Caco-2 (cell line): ENCODE measurements at regions not wholly inside any gene's neighbourhood (a gene's known extent, or its start where the extent isn't known, plus 50 kb on each side); places are given as distances from the start of the nearest gene placed in this dataset.

Experiments used
- BruUV-seq: library from RNA; stranded (reverse); fragments of 400-500 nt; replicated peaks from 2 replicates; lab custom pipeline; 2021; lab: Mats Ljungman, UMichigan
- CTCF ChIA-PET: fragments of 300-600 bp; sonication (Branson Sonifier 250); formaldehyde crosslinking; loops from one replicate; lab custom pipeline; 2022; ENCODE audit warnings: antibody characterized with exemption; lab: Charles Lee
- POLR2A ChIA-PET: fragments of 300-600 bp; sonication (Branson Sonifier 250); formaldehyde crosslinking; loops from one replicate; lab custom pipeline; 2022; ENCODE audit warnings: antibody characterized with exemption; lab: Charles Lee
- DNase-seq, 2 experiments: peaks; one replicate each; pipeline versions ENCODE4 v3.0.0 to v3.0.0-alpha.2; 2020 to 2022
- H3K27me3 ChIP-seq: replicated peaks from 2 replicates; pipeline ENCODE4 v1.6.0; 2011; ENCODE audit warnings: low read length; ENCODE audit not compliant: control insufficient read depth, insufficient read depth
- H3K36me3 ChIP-seq: 2 replicates; pipeline ENCODE4 v1.5.1; 2011; ENCODE audit warnings: low read length; ENCODE audit not compliant: control insufficient read depth, insufficient read depth
- H3K4me1 ChIP-seq: fragments of 250-450 bp; sonication (Bioruptor Pico); 2 replicates; pipeline ENCODE4 v1.5.1; 2020; ENCODE audit warnings: mild to moderate bottlenecking
- H3K4me3 ChIP-seq: 2 replicates; pipeline ENCODE4 v1.5.1; 2011; ENCODE audit warnings: low read depth, mild to moderate bottlenecking, control low read depth, low read length
- H3K9me3 ChIP-seq: fragments of 250-450 bp; sonication (Bioruptor Pico); 2 replicates; pipeline ENCODE4 v1.5.1; 2020; ENCODE audit warnings: mild to moderate bottlenecking, moderate library complexity
- H3K27ac Mint-ChIP-seq: one replicate; pipeline ENCODE4 v1.8.0; 2022; ENCODE audit warnings: mixed read lengths; ENCODE audit not compliant: unreplicated experiment
- H3K27me3 Mint-ChIP-seq: one replicate; pipeline ENCODE4 v1.8.0; 2022; ENCODE audit warnings: mixed read lengths; ENCODE audit not compliant: insufficient read depth, unreplicated experiment
- H3K36me3 Mint-ChIP-seq: one replicate; pipeline ENCODE4 v1.8.0; 2022; ENCODE audit warnings: mild to moderate bottlenecking, mixed read lengths; ENCODE audit not compliant: insufficient read depth, unreplicated experiment
- H3K4me1 Mint-ChIP-seq: one replicate; pipeline ENCODE4 v1.8.0; 2022; ENCODE audit warnings: low read depth, mixed read lengths; ENCODE audit not compliant: unreplicated experiment
- H3K4me3 Mint-ChIP-seq: one replicate; pipeline ENCODE4 v1.8.0; 2022; ENCODE audit warnings: mild to moderate bottlenecking, moderate library complexity, mixed read lengths; ENCODE audit not compliant: unreplicated experiment
- H3K9me3 Mint-ChIP-seq: one replicate; pipeline ENCODE4 v1.8.0; 2022; ENCODE audit warnings: mixed read lengths; ENCODE audit not compliant: unreplicated experiment
- intact Hi-C: fragments of 100-400 bp; cut with micrococcal nuclease; formaldehyde crosslinking; loops from one replicate; pipeline ENCODE4 v1.10.0; 2022; ENCODE audit not compliant: unreplicated experiment
- TF ChIP-seq, protein P1 (sequence below), 2 experiments: fragments of 200-600 bp in 1 of 2; IDR thresholded peaks; 1 replicate in 1 of 2; 2 replicates in 1 of 2; pipeline versions ENCODE4 v1.5.1 to v1.8.0; 2011 to 2022; ENCODE audit warnings: antibody characterized with exemption in 1 of 2, control low read depth in 1 of 2, inconsistent platforms in 1 of 2, low read depth in 1 of 2, low read length in 1 of 2, mild to moderate bottlenecking in 1 of 2, moderate library complexity in 1 of 2; ENCODE audit not compliant: insufficient read depth in 1 of 2, severe bottlenecking in 1 of 2, unreplicated experiment in 1 of 2

DNA sequence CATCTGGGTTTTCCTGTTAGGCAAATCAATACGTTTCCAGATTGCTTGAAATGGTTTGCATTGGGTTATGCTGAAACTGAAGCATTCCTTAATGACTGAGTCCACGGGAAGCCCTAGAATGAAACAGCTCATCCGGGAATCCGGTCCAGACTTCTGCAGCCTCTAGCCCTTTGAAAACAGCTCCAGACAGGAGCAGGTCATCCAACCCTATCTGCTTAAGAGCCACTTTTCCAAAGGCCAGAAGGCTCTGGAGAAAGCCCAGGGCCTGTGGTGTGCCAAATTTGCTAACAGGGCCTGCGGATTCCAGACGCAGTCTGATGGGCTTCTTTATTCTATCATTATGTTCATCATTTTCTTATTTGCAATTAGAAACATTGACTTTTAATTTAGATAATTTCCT is 265.4 kb downstream of the SKIDA1 start:
- intact Hi-C loops = no loop called here
- H3K27me3 ChIP-seq = no peaks in the 10 kb centered on the region
- TF ChIP-seq, protein P1, sequence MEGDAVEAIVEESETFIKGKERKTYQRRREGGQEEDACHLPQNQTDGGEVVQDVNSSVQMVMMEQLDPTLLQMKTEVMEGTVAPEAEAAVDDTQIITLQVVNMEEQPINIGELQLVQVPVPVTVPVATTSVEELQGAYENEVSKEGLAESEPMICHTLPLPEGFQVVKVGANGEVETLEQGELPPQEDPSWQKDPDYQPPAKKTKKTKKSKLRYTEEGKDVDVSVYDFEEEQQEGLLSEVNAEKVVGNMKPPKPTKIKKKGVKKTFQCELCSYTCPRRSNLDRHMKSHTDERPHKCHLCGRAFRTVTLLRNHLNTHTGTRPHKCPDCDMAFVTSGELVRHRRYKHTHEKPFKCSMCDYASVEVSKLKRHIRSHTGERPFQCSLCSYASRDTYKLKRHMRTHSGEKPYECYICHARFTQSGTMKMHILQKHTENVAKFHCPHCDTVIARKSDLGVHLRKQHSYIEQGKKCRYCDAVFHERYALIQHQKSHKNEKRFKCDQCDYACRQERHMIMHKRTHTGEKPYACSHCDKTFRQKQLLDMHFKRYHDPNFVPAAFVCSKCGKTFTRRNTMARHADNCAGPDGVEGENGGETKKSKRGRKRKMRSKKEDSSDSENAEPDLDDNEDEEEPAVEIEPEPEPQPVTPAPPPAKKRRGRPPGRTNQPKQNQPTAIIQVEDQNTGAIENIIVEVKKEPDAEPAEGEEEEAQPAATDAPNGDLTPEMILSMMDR (IDR thresholded peaks at IDR 0.05; ENCODE audit: insufficient read depth in 1 of 2, low read depth in 1 of 2, low read length in 1 of 2, severe bottlenecking in 1 of 2, unreplicated experiment in 1 of 2) = no peak
- 0 out of 2 replicates have a peak, but pooled peaks cover under 1% of the 10 kb centered on the region for H3K9me3 ChIP-seq
- DNase-seq = no peak
- no TSS peak for BruUV-seq
- H3K27ac Mint-ChIP-seq = no peak overlapping the region
- H3K4me1 ChIP-seq = peaks cover 16% of the 10 kb centered on the region
- POLR2A ChIA-PET = no interaction called here
- no peaks in the 10 kb centered on the region for H3K36me3 Mint-ChIP-seq
- no peaks in the 10 kb centered on the region for H3K27me3 Mint-ChIP-seq
- H3K4me3 Mint-ChIP-seq = no peak overlapping the region
- H3K9me3 Mint-ChIP-seq = no peaks in the 10 kb centered on the region
- CTCF ChIA-PET = no interaction called here
- H3K4me1 Mint-ChIP-seq = no peaks in the 10 kb centered on the region
- no peaks in the 10 kb centered on the region for H3K36me3 ChIP-seq
- H3K4me3 ChIP-seq = no peak overlapping the region

DNA sequence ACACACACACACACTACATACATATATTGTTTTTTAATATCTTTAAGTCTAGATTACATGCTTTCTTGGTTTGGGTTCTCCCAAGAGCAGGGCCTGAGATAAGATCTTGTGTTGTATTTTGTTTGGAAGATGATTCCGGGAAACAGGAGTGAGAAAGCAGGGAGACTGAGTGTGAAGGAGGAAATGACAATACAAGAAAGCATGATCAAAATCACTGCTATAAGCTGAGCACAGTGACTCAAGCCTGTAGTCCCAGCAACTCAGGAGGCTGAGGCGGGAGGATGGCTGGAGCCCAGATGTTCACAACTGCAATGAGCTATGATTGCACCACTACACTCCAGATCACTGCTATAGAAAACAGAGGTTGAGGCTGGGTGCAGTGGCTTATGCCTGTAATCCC is 267.6 kb downstream of the SKIDA1 start:
- H3K4me3 ChIP-seq = no peak overlapping the region
- H3K36me3 Mint-ChIP-seq = no peaks in the 10 kb centered on the region
- CTCF ChIA-PET = interaction anchor here (0.9 kb wide), 1 partner anchor 179 kb away, joined by 3 read pairs; no protein-coding TSS in a partner anchor
- POLR2A ChIA-PET = no interaction called here
- H3K4me3 Mint-ChIP-seq = no peak overlapping the region
- no peaks in the 10 kb centered on the region for H3K27me3 Mint-ChIP-seq
- intact Hi-C loops = no loop called here
- H3K9me3 ChIP-seq = 0 out of 2 replicates have a peak, but pooled peaks cover 3% of the 10 kb centered on the region
- no peaks in the 10 kb centered on the region for H3K9me3 Mint-ChIP-seq
- no peaks in the 10 kb centered on the region for H3K36me3 ChIP-seq
- no TSS peak for BruUV-seq
- no peaks in the 10 kb centered on the region for H3K27me3 ChIP-seq
- H3K4me1 Mint-ChIP-seq = no peaks in the 10 kb centered on the region
- H3K27ac Mint-ChIP-seq = no peak overlapping the region
- TF ChIP-seq, protein P1 (IDR thresholded peaks at IDR 0.05; ENCODE audit: insufficient read depth in 1 of 2, low read depth in 1 of 2, low read length in 1 of 2, severe bottlenecking in 1 of 2, unreplicated experiment in 1 of 2) = no peak
- peaks cover 3% of the 10 kb centered on the region for H3K4me1 ChIP-seq
- DNase-seq = no peak

DNA sequence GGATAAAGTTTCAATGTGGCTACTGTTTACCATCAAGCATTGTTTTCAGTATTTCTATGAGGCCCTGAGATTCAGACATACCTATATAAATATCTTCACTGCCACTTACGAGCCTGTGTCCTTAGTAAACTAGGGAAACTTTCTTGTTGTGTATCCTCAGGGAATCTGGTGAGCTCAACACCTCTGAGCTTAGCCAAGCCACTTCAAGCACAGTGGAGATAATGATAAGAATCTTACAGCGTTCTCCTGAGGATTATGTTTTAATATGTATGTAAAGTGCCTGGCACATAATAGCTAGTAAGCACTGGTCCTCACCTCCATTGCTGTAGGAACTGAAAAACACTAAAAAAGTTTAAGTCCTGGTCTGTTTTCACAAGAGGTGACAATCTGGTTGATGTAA is 268.3 kb downstream of the SKIDA1 start:
- Mint-ChIP-seq H3K4me3 (no peak overlapping the region), H3K4me1 (no peaks in the 10 kb centered on the region), H3K36me3 (no peaks in the 10 kb centered on the region), H3K9me3 (no peaks in the 10 kb centered on the region), H3K27ac (no peak overlapping the region), H3K27me3 (no peaks in the 10 kb centered on the region)
- H3K9me3 ChIP-seq = 0 out of 2 replicates have a peak, but pooled peaks cover 3% of the 10 kb centered on the region
- no peaks in the 10 kb centered on the region for H3K27me3 ChIP-seq
- TF ChIP-seq, protein P1 (IDR thresholded peaks at IDR 0.05; ENCODE audit: insufficient read depth in 1 of 2, low read depth in 1 of 2, low read length in 1 of 2, severe bottlenecking in 1 of 2, unreplicated experiment in 1 of 2) = no peak
- BruUV-seq = no TSS peak
- no peak overlapping the region for H3K4me3 ChIP-seq
- H3K36me3 ChIP-seq = no peaks in the 10 kb centered on the region
- DNase-seq = no peak
- CTCF ChIA-PET = no interaction called here
- H3K4me1 ChIP-seq = no peaks in the 10 kb centered on the region
- POLR2A ChIA-PET = no interaction called here
- intact Hi-C loops = no loop called here
